GM12872 (cell line): ENCODE measurements at regions not wholly inside any gene's neighbourhood (a gene's known extent, or its start where the extent isn't known, plus 50 kb on each side); places are given as distances from the start of the nearest gene placed in this dataset.

Experiments used
- CTCF ChIP-seq: IDR thresholded peaks from 3 replicates; pipeline ENCODE4 v1.5.1; 2011; ENCODE audit warnings: low read depth, mild to moderate bottlenecking, low read length, moderate library complexity; ENCODE audit not compliant: insufficient read depth

DNA sequence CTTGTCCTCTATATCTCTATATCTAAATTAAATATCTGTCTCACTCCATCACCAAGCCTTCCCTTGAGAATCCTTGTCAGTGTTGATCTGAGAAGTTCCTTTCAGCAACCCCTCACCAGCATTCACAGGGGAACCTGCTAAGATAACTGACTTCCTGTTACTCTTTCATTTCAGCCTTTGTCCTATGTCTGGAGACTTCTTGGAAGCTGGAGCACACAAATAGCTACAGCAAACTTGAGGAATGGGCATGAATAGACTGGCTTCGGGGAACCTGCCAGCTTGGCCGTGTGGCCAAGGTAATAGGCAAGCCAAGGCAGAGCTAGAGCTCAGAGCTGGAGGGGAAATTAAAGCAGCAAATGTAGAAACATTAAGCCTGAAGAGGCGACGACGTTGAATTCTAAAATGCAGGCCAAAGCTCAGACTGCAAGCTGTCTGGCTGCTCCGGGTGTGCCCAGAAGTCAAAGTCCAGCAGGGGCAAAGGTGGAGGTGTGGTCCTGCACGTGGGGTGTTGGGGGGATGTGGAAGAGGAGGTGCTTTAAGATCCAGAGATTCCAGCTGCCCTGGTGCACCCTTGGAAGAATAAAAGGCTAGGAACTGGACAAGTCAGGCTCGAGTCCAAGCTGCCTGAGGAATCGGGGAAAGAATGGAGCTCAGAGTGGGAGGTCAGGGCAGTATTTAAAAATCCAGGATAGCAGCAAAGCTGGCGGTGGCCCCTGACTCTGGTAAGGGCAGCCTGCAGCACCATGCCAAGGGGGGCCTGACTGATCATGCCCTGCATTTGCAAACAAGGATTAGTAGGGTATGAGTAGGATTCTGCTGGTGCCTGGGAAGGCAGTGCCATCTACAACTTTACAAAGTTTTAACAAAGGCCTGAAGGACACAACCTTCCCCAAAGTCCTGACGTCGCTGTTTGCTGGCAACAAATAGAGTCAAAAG lies 185.0 kb upstream of the SGK1 start:
- TF ChIP-seq CTCF = no peak

GRCh38 chr6:134495890-134496248 lies 178.0 kb upstream of the SGK1 start:
- no peak for TF ChIP-seq CTCF

- TF ChIP-seq CTCF = no peak
Measured at GRCh38 chr6:134495203-134495889, 177.4 kb upstream of the SGK1 start.

- TF ChIP-seq CTCF = no peak
Measured at GRCh38 chr6:134493789-134494188, 175.9 kb upstream of the SGK1 start.

DNA sequence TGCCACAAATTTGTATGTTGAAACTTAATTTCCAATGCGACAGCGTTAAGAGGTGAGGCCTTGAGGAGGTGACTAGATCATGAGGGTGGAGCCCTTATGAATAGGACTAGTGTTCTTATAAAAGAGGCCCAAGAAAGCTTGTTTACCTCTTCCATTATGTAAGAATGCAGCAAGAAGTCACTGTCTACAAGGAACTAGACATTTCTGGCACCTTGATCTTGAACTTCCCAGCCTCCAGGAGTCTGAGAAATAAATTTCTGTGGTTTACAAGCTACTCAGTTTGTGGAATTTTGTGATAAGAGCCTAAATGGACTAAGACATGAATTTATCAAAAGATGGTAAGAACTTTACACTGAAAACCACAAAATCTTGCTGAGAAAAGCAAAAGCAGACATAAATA lies 173.6 kb upstream of the SGK1 start:
- TF ChIP-seq CTCF = no peak

DNA sequence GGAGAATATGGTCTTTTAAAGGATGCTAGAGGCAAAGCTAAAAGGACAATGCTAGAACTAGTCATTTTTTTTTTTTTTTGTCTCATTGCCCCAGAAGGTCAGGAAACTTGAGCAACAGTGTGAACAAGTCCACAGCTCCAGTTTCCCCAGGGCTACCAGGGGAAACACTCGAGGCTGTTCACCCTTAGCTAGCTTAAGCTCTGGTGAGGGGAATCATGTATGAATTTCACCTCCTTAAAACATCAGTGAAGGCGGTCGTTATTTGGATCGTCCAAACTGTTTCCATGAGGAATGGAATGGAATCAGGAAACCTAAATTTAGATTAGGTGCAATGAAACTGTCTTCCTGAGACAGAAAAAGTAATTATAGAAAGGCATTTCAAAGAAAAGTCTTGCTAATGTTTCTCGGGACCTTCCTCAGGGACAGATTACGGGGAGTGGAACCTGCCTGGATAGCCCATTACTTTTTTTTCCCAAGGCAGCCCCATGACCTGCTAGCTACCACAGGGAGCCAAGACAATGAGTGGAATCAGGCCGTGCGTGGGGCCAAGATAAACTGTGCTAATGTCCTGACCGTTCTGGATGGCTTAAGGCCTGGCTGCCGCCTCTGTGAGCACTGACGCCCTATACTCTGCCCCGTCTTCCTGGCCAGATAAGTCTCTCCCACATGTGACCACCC lies 164.8 kb upstream of the SGK1 start:
- no peak for TF ChIP-seq CTCF

DNA sequence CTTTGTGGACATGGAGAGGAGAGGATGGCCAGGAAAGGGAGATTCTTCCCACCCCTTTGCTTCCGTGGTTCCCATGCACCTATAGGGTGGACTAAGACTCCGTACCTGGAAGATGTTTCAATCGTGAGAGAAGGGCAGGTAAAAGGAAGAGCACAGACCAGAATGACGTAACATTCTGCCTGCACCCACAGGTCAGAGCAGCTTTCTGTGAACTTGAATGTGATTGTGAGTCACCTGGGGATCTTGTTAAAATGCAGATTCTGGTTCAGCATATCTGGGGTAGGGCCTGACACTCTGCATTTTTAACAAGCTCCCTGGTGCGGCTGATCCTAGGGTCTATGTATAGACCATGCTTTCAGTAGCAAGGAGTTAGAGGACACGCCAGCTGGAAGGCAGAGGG lies 164.1 kb upstream of the SGK1 start:
- no peak for TF ChIP-seq CTCF
